ENCODE measurements at regions not wholly inside any gene's neighbourhood (a gene's known extent, or its start where the extent isn't known, plus 50 kb on each side); places are given as distances from the start of the nearest gene placed in this dataset.

GRCh38 chrX:139186991-139187390, 343.5 kb upstream of the F9 start:
- Histone ChIP-seq H3K27ac (ENCODE audit: low read depth, low read length) (no peak overlapping the region), H3K27me3 (ENCODE audit: insufficient read depth, low read length) (no peaks in the 10 kb centered on the region), H4K20me1 (ENCODE audit: insufficient read depth) (no peaks in the 10 kb centered on the region), H3K9me2 (ENCODE audit: insufficient read depth) (no peaks in the 10 kb centered on the region), H3K79me2 (ENCODE audit: insufficient read depth, low read length) (no peaks in the 10 kb centered on the region), H3K4me1 (ENCODE audit: control insufficient read depth in 1 of 2, insufficient read depth in 2 of 2, low read length in 2 of 2) (no peaks in the 10 kb centered on the region), H3K36me3 (ENCODE audit: control insufficient read depth in 1 of 2, insufficient read depth in 2 of 2, low read length in 2 of 2) (no peaks in the 10 kb centered on the region), H3K4me3 (replicated peaks in 1 of 2; ENCODE audit: low read depth in 1 of 2, low read length in 2 of 2) (no peak overlapping the region), H2AFZ (ENCODE audit: low read depth, low read length, poor library complexity, severe bottlenecking) (no peak overlapping the region), H3K9ac (ENCODE audit: low read length) (no peak overlapping the region), H3K9me3 (ENCODE audit: control insufficient read depth in 1 of 2, insufficient read depth in 1 of 2, low read depth in 1 of 2, low read length in 2 of 2) (no peaks in the 10 kb centered on the region), H3K4me2 (ENCODE audit: low read length) (no peak overlapping the region)
- intact Hi-C loops (cut with micrococcal nuclease) = loop anchor here (10.0 kb wide), 1 partner anchor 778 kb away; the partner anchor contains the start of gene CXorf66
- ChIA-PET RAD21 (ENCODE audit: low non-redundant PET in 1 of 2, low total read pairs in 2 of 2, uncharacterized antibody in 2 of 2, unreplicated experiment in 2 of 2) (no interaction called here), POLR2A (no interaction called here), CTCF (no interaction called here)
- DNase-seq (ENCODE audit: low read depth, low spot score) (no peak), ATAC-seq (no peak)
- no peak for TF ChIP-seq YY1 (IDR thresholded peaks at IDR 0.05; ENCODE audit: extremely low read depth, insufficient replicate concordance, low read depth, low read length)
- TF ChIP-seq SRF (IDR thresholded peaks at IDR 0.05; ENCODE audit: low read depth) = no peak
- TF ChIP-seq ZFX (IDR thresholded peaks at IDR 0.05) = no peak
- no peak for TF ChIP-seq SP1 (IDR thresholded peaks at IDR 0.05; ENCODE audit: low read depth)
- TF ChIP-seq TCF7L2 (IDR thresholded peaks at IDR 0.05; ENCODE audit: borderline replicate concordance, extremely low read depth, insufficient read depth, insufficient read length) = no peak
- TF ChIP-seq CEBPB (IDR thresholded peaks at IDR 0.05; ENCODE audit: low read depth) = no peak
- TF ChIP-seq CBX3 (IDR thresholded peaks at IDR 0.05; ENCODE audit: low read depth) = no peak
- no TSS peak for BruUV-seq (replicated peaks)

- Histone ChIP-seq H3K27ac (ENCODE audit: low read depth, low read length) (no peak overlapping the region), H3K9me3 (ENCODE audit: control insufficient read depth in 1 of 2, insufficient read depth in 1 of 2, low read depth in 1 of 2, low read length in 2 of 2) (no peaks in the 10 kb centered on the region), H3K79me2 (ENCODE audit: insufficient read depth, low read length) (no peaks in the 10 kb centered on the region), H3K9me2 (ENCODE audit: insufficient read depth) (no peaks in the 10 kb centered on the region), H3K36me3 (ENCODE audit: control insufficient read depth in 1 of 2, insufficient read depth in 2 of 2, low read length in 2 of 2) (no peaks in the 10 kb centered on the region), H3K27me3 (ENCODE audit: insufficient read depth, low read length) (no peaks in the 10 kb centered on the region), H3K4me3 (replicated peaks in 1 of 2; ENCODE audit: low read depth in 1 of 2, low read length in 2 of 2) (no peak overlapping the region), H3K9ac (ENCODE audit: low read length) (no peak overlapping the region), H4K20me1 (ENCODE audit: insufficient read depth) (no peaks in the 10 kb centered on the region), H3K4me1 (ENCODE audit: control insufficient read depth in 1 of 2, insufficient read depth in 2 of 2, low read length in 2 of 2) (no peaks in the 10 kb centered on the region), H3K4me2 (ENCODE audit: low read length) (no peak overlapping the region), H2AFZ (ENCODE audit: low read depth, low read length, poor library complexity, severe bottlenecking) (no peak overlapping the region)
- ChIA-PET POLR2A (no interaction called here), RAD21 (ENCODE audit: low non-redundant PET in 1 of 2, low total read pairs in 2 of 2, uncharacterized antibody in 2 of 2, unreplicated experiment in 2 of 2) (no interaction called here), CTCF (no interaction called here)
- no peak for ATAC-seq
- intact Hi-C loops (cut with micrococcal nuclease) = no loop called here
- no peak for DNase-seq (ENCODE audit: low read depth, low spot score)
- BruUV-seq (replicated peaks) = no TSS peak
- TF ChIP-seq SRF (IDR thresholded peaks at IDR 0.05; ENCODE audit: low read depth) (no peak), EZH2phosphoT487 (IDR thresholded peaks at IDR 0.05; ENCODE audit: borderline replicate concordance) (no peak), ZNF274 (IDR thresholded peaks at IDR 0.05; ENCODE audit: low read depth, low read length) (no peak), ZBTB33 (IDR thresholded peaks at IDR 0.05; ENCODE audit: extremely low read depth, insufficient replicate concordance, low read length) (no peak), EZH2 (IDR thresholded peaks at IDR 0.05) (no peak), SIN3A (IDR thresholded peaks at IDR 0.05; ENCODE audit: low read depth) (no peak), EGR1 (IDR thresholded peaks at IDR 0.05; ENCODE audit: low read depth) (no peak), FOSL1 (IDR thresholded peaks at IDR 0.05; ENCODE audit: low read depth) (no peak), RAD21 (IDR thresholded peaks at IDR 0.05; ENCODE audit: low read depth) (no peak), REST (IDR thresholded peaks at IDR 0.05; ENCODE audit: low read depth) (no peak), ELF1 (IDR thresholded peaks at IDR 0.05; ENCODE audit: borderline replicate concordance, low read depth) (no peak), ATF3 (IDR thresholded peaks at IDR 0.05) (no peak)
These were observed 350.9 kb upstream of the F9 start for GRCh38 chrX:139179592-139179991.

All from HCT116 (cell line).